Left lobe of liver (tissue), 2 donors: ENCODE measurements at regions not wholly inside any gene's neighbourhood (a gene's known extent, or its start where the extent isn't known, plus 50 kb on each side); places are given as distances from the start of the nearest gene placed in this dataset.
A peak's percentile ranks its signal among the peaks of the same experiment; 100 is the strongest.

Experiments used
- ATAC-seq: fragments of 200-7000 bp; cut with Tn5 transposase; one replicate; pipeline ENCODE4 v1.9.1; 2020; ENCODE audit warnings: mild to moderate bottlenecking, moderate library complexity
- DNase-seq: peaks from one replicate; pipeline ENCODE4 v3.0.0-alpha.2; 2020; ENCODE audit warnings: low spot score
- donor health status: DM: no; HTN: no; CAD: no; lungs with moderate emphysema.
- donor health status: DM: no; HTN: yes; CAD: no.

GRCh38 chr3:68328049-68328448, 604.3 kb downstream of the TAFA4 start:
- ATAC-seq (no peak), DNase-seq (no peak)

- no peak for ATAC-seq
- DNase-seq, result no peak
Measured at GRCh38 chr3:68315964-68316363, 616.4 kb downstream of the TAFA4 start.

- DNase-seq (no peak), ATAC-seq (no peak)
Measured at GRCh38 chr3:68315546-68315945, 616.8 kb downstream of the TAFA4 start.

GRCh38 chr3:68306571-68306970, 625.8 kb downstream of the TAFA4 start:
- DNase-seq (no peak), ATAC-seq (peak; percentile 45)

- ATAC-seq (no peak), DNase-seq (no peak)
Measured at GRCh38 chr3:68295457-68295856, 636.9 kb downstream of the TAFA4 start.

GRCh38 chr3:68290333-68290732, 635.9 kb upstream of the SUCLG2 start:
- ATAC-seq (no peak), DNase-seq (no peak)

- no peak for DNase-seq
- no peak for ATAC-seq
Measured at GRCh38 chr3:68288085-68288484, 633.7 kb upstream of the SUCLG2 start.

- DNase-seq (no peak), ATAC-seq (no peak)
Measured at GRCh38 chr3:68287101-68287500, 632.7 kb upstream of the SUCLG2 start.

- no peak for ATAC-seq
- DNase-seq, result no peak
Measured at GRCh38 chr3:68274286-68274685, 619.9 kb upstream of the SUCLG2 start.

- ATAC-seq (no peak), DNase-seq (no peak)
Measured at GRCh38 chr3:68271145-68271544, 616.7 kb upstream of the SUCLG2 start.

- no peak for DNase-seq
Measured at GRCh38 chr3:68256635-68257223, 602.3 kb upstream of the SUCLG2 start.

GRCh38 chr3:68249265-68249664, 594.9 kb upstream of the SUCLG2 start:
- ATAC-seq (no peak), DNase-seq (no peak)

More at GRCh38 chr3:68256635-68257223, 602.3 kb upstream of the SUCLG2 start:
- ATAC-seq, result peak; percentile 30

- ATAC-seq (no peak), DNase-seq (no peak)
Measured at GRCh38 chr3:68242606-68243005, 588.2 kb upstream of the SUCLG2 start.

- ATAC-seq (no peak), DNase-seq (no peak)
Measured at GRCh38 chr3:68239542-68239941, 585.1 kb upstream of the SUCLG2 start.

GRCh38 chr3:68234076-68234780, 579.8 kb upstream of the SUCLG2 start:
- ATAC-seq (no peak), DNase-seq (no peak)

GRCh38 chr3:68228856-68229255, 574.4 kb upstream of the SUCLG2 start:
- ATAC-seq (no peak), DNase-seq (no peak)

GRCh38 chr3:68220832-68221231, 566.4 kb upstream of the SUCLG2 start:
- ATAC-seq (no peak), DNase-seq (no peak)

GRCh38 chr3:68211637-68212036, 557.2 kb upstream of the SUCLG2 start:
- DNase-seq (no peak), ATAC-seq (no peak)

- ATAC-seq, result no peak
- DNase-seq, result no peak
Measured at GRCh38 chr3:68210635-68211034, 556.2 kb upstream of the SUCLG2 start.

GRCh38 chr3:68207327-68207726, 552.9 kb upstream of the SUCLG2 start:
- ATAC-seq (no peak), DNase-seq (no peak)

GRCh38 chr3:68206524-68207117, 552.2 kb upstream of the SUCLG2 start:
- DNase-seq, result no peak
- ATAC-seq, result no peak

GRCh38 chr3:68186733-68187132, 532.3 kb upstream of the SUCLG2 start:
- ATAC-seq (no peak), DNase-seq (no peak)
